Activated CD4-positive, alpha-beta T cell treated with anti-CD3 and anti-CD28 coated beads, Interleukin-2, Interleukin-4, amounts not matched to agents 100 ng/mL and 50 ng/mL, durations not matched to agents 16 hours and 8 hours (primary cell): ENCODE measurements at regions not wholly inside any gene's neighbourhood (a gene's known extent, or its start where the extent isn't known, plus 50 kb on each side); places are given as distances from the start of the nearest gene placed in this dataset.

Source experiments
- DNase-seq: peaks from one replicate; pipeline ENCODE4 v3.0.0-alpha.2; 2020; ENCODE audit warnings: low spot score

GRCh38 chr2:226429476-226429875 lies 370.1 kb downstream of the IRS1 start:
- no peak for DNase-seq

- DNase-seq = no peak
Observed at GRCh38 chr2:226427538-226428307, 371.9 kb downstream of the IRS1 start.

GRCh38 chr2:226426292-226426736 lies 373.3 kb downstream of the IRS1 start:
- DNase-seq = no peak

DNA sequence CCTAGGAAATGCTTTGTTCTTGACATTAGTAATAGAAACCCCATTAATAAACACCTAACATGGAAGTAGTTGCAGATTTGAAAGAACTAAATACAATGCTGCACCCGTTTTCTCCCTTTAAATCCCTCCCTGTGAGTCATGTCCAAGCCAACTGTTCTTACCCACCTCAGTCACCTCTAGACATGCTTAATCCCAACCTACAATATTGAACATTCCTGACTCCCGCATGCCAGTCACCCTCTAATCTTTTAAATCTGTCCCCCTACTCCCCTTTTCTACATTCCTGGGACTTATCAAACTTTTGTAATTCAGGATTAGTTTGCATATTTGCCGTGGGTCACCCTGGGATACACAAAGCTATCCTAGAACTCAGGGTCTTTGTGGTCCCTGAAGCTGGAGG lies 374.6 kb downstream of the IRS1 start:
- DNase-seq = no peak

- DNase-seq = peak; percentile 51
Observed at GRCh38 chr2:226423498-226423960, 376.1 kb downstream of the IRS1 start.

- no peak for DNase-seq
Observed at GRCh38 chr2:226420646-226421045, 379.0 kb downstream of the IRS1 start.

DNA sequence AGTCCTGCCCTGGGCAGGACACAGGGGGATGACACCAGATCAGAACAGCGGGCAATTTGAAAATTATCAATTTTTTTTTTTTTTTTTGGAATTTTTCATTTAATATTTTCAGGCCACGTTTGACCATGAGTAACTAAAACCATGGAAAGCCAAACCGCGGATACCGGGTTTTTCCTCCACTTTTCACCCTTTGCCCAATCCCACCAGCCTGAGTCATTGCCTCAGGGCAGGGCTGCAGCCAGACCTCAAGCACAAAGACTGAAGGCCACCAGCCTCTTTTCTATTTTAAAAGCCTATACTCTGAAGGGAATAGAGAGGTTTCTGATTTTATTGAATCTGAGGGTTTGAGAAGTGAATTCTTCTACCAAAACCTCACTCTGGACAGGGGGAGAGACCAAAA lies 381.1 kb downstream of the IRS1 start:
- no peak for DNase-seq

DNA sequence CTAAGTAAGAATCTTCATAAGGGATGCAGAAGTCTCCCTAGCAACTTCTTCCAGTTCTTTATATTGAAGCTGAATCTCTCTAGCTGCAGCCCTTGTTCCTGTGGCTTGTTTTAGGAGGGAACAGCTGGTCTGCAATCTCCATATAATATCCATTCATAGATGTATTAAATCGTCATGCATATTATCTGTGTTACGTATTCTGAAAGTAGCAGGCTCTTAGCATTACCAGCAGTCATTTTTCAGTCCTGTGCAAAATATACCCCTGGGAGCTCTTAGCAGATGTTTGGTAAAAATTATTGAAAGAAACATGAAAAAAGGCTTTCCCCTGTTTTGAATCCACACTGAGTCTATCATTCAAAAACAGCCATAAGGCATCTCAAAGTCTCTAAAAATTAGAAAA lies 385.3 kb downstream of the IRS1 start:
- no peak for DNase-seq

GRCh38 chr2:226413498-226414130 lies 386.0 kb downstream of the IRS1 start:
- no peak for DNase-seq

DNA sequence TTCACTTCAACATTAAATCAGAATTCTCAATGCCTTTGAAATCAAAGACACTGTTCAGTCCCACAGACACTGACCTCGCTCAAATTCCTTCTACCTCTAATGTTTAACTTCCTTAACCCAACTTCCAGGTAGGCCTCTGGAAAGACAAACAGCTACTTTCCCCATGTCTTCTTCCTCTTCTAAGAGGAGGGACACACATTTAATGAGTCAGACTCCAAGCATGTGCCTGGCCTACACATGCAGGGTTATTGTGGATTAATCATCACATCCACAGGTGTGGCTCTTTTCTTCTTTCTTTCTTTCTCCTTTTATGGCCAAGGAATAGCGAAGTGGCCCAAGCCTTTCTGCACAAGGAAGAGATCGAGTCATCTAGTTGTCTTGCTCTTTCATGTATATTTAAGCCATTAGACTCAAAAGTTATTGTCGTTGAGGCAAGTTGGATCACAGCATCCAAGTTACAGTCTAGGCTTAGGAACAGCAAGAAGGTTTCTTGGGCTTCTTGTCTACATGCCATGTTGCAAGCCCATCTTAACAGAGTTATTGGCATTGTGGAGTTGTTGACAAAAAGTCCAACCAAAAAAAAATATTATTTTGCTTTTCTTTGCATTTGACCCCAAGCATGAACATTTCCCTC lies 387.8 kb downstream of the IRS1 start:
- DNase-seq = no peak

DNA sequence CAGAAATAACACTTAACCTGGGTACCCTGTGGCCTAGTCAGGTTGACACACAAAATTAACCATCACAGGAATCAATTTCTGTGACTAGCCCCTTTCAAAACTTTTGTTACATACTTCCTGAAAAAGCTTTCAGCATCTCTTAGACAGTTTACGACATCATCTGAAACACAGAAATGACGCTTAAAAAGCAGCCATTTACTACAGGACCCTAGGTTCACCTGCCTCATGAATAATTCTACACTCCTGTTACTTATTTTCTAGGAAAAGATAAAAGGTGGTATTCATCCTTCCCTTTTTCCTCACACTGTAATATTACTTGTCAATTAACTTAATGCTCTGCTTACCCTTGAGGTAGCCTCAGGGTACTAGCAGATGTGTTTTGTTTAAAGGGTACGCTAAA lies 388.4 kb downstream of the IRS1 start:
- DNase-seq = no peak

DNA sequence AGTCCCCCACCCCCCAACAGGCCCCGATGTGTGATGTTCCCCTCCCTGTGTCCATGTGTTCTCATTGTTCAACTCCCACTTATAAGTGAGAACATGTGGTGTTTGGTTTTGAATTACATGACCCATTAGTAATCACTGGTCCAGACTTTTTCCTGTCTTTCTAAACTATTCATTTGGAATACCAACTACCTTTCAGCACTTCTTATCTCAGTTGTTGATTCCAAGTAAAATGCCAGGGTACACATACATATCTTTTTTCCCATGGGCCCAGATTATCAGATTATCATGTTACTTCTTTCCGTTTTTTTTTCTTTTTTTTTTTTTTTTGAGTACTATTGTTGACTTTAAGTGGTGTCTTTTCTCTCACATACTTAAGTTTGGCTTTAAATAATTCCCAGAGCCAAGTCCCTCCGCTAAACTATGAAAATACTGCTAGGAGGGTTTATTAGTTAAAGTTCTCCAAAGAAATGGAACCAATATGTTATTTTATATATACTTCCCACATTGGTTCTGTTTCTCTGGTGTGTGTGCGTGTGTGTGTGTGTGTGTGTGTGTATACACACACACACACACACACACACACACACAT lies 389.3 kb downstream of the IRS1 start:
- DNase-seq = no peak

GRCh38 chr2:226409134-226409533 lies 390.5 kb downstream of the IRS1 start:
- no peak for DNase-seq

GRCh38 chr2:226408141-226408540 lies 391.5 kb downstream of the IRS1 start:
- DNase-seq = no peak

- no peak for DNase-seq
Observed at GRCh38 chr2:226407135-226407534, 392.5 kb downstream of the IRS1 start.

- DNase-seq = no peak
Observed at GRCh38 chr2:226405465-226405864, 394.2 kb downstream of the IRS1 start.

DNA sequence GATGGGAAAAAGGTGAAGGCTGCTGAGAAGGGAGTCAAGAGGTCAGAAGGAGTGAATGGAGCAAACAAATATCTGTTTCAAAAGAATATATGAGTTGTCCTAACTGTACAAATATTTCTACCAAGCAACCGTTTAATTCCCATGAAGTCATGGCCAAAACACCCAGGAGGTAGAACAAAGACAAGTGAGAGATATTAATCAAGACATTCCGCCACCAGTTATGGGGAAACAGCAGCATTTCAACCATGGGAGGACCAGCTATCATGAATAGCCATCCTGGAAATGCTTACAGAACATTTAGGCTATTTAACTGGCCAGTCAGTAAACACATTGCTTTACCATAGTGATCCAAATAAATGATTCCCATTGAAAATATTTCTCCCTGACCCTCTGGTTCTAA lies 396.3 kb downstream of the IRS1 start:
- no peak for DNase-seq

DNA sequence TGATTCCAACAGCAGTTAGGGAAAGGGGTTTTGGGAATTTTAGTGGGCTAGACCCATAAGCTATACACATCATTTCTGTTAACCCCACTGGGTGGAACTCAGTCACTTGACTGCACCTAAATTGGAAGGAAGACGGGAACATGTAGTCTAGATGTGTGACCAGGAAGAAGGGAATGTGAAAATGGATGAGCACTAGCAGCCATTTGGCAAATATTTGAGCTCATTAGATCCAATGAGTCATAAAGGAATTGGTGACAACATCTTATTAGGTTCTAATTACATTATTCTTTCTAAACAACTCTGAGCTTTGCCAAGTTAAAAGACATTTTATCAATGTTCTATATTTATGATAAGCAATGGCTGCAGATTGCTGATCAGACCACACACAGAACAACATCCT lies 400.6 kb downstream of the IRS1 start:
- no peak for DNase-seq

- no peak for DNase-seq
Observed at GRCh38 chr2:226398580-226398979, 401.0 kb downstream of the IRS1 start.

GRCh38 chr2:226396541-226396940 lies 403.1 kb downstream of the IRS1 start:
- DNase-seq = no peak

GRCh38 chr2:226387499-226387942 lies 412.1 kb downstream of the IRS1 start:
- DNase-seq = no peak

GRCh38 chr2:226383461-226383860 lies 416.2 kb downstream of the IRS1 start:
- DNase-seq = no peak

- no peak for DNase-seq
Observed at GRCh38 chr2:226380679-226381078, 418.9 kb downstream of the IRS1 start.
